Activated CD4-positive, alpha-beta memory T cell treated with anti-CD3 and anti-CD28 coated beads, Interleukin-2, amount 10 ng/mL, durations not matched to agents 7 days and 5 days (primary cell): ENCODE measurements at regions not wholly inside any gene's neighbourhood (a gene's known extent, or its start where the extent isn't known, plus 50 kb on each side); places are given as distances from the start of the nearest gene placed in this dataset.

Experiments used
- CTCF ChIA-PET: fragments of 350-600 bp; sonication (Branson Sonifier 250); formaldehyde crosslinking; loops from one replicate; lab custom pipeline; 2021; ENCODE audit warnings: antibody characterized with exemption, inconsistent platforms; lab: Charles Lee
- POLR2A ChIA-PET: fragments of 350-600 bp; sonication (Branson Sonifier 250); formaldehyde crosslinking; loops from one replicate; lab custom pipeline; 2021; ENCODE audit warnings: antibody characterized with exemption; lab: Charles Lee
- DNase-seq: peaks from one replicate; pipeline ENCODE4 v3.0.0-alpha.2; 2020
- H3K27ac Mint-ChIP-seq: one replicate; pipeline ENCODE4 v1.8.0; 2021; ENCODE audit warnings: mild to moderate bottlenecking, mixed read lengths
- H3K27me3 Mint-ChIP-seq: one replicate; pipeline ENCODE4 v1.8.0; 2021; ENCODE audit warnings: mixed read lengths
- H3K36me3 Mint-ChIP-seq: one replicate; pipeline ENCODE4 v1.8.0; 2021; ENCODE audit warnings: low read depth, mixed read lengths
- H3K4me1 Mint-ChIP-seq: one replicate; pipeline ENCODE4 v1.8.0; 2021; ENCODE audit warnings: mixed read lengths
- H3K4me3 Mint-ChIP-seq: one replicate; pipeline ENCODE4 v1.8.0; 2021; ENCODE audit warnings: mild to moderate bottlenecking, mixed read lengths
- H3K9me3 Mint-ChIP-seq: one replicate; pipeline ENCODE4 v1.8.0; 2021; ENCODE audit warnings: mixed read lengths

DNA sequence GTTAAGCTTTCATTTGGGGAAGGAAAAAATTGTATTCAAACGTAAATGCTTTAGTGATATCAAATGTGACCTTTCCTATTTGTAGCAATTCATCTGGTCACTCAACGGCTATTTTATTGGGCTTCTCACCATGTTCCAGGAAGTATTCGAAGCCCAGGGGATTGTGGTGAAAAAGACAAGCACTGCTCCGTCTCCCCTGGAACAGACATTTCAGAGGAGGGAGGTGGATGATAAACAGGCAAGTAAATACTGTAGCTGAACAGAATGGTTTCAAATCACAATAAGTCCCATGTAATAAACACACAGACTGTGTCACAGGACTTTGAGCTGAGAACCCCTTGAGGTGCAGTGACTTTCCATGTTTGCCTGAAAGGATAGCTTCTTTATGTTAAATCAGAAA lies 464.7 kb upstream of the HNRNPA3 start:
- Mint-ChIP-seq H3K4me3 (no peak overlapping the region), H3K9me3 (no peaks in the 10 kb centered on the region), H3K4me1 (peaks cover 5% of the 10 kb centered on the region), H3K27me3 (peaks cover 9% of the 10 kb centered on the region), H3K36me3 (no peaks in the 10 kb centered on the region), H3K27ac (no peak overlapping the region)
- DNase-seq = no peak
- CTCF ChIA-PET = no interaction called here
- POLR2A ChIA-PET = no interaction called here

DNA sequence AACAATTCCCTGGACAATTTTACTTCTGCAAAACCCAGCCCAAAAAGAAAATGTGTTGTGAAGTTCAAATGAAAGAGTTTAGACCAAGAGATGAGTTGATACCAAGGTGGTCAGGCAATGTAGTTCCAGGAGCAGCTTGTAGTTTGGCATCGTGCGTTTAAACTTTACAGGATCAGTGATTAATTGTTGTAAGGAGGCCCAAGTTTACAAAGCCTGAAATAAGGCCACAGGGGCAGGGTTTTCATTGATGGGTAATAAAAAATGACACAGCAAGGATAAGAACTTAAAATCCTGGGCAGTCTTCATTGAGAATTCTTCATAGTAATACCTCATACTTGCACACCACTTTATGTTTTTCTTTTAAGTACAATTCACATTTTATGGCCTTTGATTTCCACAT lies 463.9 kb upstream of the HNRNPA3 start:
- Mint-ChIP-seq H3K4me3 (no peak overlapping the region), H3K9me3 (no peaks in the 10 kb centered on the region), H3K4me1 (peaks cover 5% of the 10 kb centered on the region), H3K36me3 (no peaks in the 10 kb centered on the region), H3K27ac (no peak overlapping the region), H3K27me3 (peaks cover 11% of the 10 kb centered on the region)
- POLR2A ChIA-PET = no interaction called here
- CTCF ChIA-PET = no interaction called here
- no peak for DNase-seq

- no peaks in the 10 kb centered on the region for H3K36me3 Mint-ChIP-seq
- DNase-seq = no peak
- POLR2A ChIA-PET = no interaction called here
- CTCF ChIA-PET = no interaction called here
- no peaks in the 10 kb centered on the region for H3K4me1 Mint-ChIP-seq
- H3K27ac Mint-ChIP-seq = no peak overlapping the region
- no peak overlapping the region for H3K4me3 Mint-ChIP-seq
- H3K9me3 Mint-ChIP-seq = no peaks in the 10 kb centered on the region
- peaks cover 16% of the 10 kb centered on the region for H3K27me3 Mint-ChIP-seq
Measured at GRCh38 chr2:176751314-176752227, 461.0 kb upstream of the HNRNPA3 start.

DNA sequence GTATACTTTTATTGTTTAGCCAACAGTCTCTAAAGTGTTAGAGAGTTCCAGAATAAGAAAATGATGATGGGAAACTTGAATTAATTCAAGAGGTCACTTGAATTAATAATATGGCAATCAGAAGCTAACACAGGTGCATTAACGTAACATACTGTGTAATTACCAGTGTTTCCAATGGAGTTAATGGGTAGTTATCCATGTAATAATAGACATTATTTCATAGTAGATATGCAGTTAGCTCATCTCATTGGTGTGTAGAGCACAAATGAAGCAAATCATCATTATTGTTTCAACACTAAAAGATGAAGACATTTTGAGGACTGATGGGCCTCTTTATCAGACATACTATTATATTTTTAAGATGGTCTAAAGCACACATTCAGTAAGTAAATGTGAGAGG lies 460.3 kb upstream of the HNRNPA3 start:
- Mint-ChIP-seq H3K4me1 (no peaks in the 10 kb centered on the region), H3K9me3 (no peaks in the 10 kb centered on the region), H3K36me3 (no peaks in the 10 kb centered on the region), H3K27me3 (peaks cover 16% of the 10 kb centered on the region), H3K4me3 (no peak overlapping the region), H3K27ac (no peak overlapping the region)
- POLR2A ChIA-PET = no interaction called here
- DNase-seq = no peak
- CTCF ChIA-PET = no interaction called here

DNA sequence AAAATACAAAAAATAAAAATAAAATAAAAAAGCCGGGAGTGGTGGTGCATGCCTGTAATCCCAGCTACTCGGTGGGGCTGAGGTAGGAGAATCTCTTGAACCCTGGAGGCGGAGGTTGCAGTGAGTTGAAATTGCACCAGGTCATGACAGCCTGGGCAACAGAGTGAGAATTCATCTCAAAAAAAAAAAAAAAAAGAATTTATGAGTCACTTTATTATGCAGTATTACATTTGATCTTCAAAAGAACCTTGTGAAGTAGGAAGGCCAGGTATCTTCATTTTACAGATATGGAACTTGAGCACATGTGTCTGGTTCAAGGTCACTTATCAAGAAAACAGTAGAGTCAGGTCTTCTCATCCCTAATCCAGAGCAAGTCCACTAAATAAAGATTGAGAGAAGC lies 459.4 kb upstream of the HNRNPA3 start:
- H3K27ac Mint-ChIP-seq = no peak overlapping the region
- no peaks in the 10 kb centered on the region for H3K9me3 Mint-ChIP-seq
- no peaks in the 10 kb centered on the region for H3K4me1 Mint-ChIP-seq
- ChIA-PET CTCF (interaction anchor here (1.1 kb wide), 1 partner anchor 27 kb away, joined by 3 read pairs; no protein-coding TSS in a partner anchor), POLR2A (no interaction called here)
- no peak for DNase-seq
- H3K4me3 Mint-ChIP-seq = no peak overlapping the region
- H3K27me3 Mint-ChIP-seq = peaks cover 17% of the 10 kb centered on the region
- no peaks in the 10 kb centered on the region for H3K36me3 Mint-ChIP-seq

DNA sequence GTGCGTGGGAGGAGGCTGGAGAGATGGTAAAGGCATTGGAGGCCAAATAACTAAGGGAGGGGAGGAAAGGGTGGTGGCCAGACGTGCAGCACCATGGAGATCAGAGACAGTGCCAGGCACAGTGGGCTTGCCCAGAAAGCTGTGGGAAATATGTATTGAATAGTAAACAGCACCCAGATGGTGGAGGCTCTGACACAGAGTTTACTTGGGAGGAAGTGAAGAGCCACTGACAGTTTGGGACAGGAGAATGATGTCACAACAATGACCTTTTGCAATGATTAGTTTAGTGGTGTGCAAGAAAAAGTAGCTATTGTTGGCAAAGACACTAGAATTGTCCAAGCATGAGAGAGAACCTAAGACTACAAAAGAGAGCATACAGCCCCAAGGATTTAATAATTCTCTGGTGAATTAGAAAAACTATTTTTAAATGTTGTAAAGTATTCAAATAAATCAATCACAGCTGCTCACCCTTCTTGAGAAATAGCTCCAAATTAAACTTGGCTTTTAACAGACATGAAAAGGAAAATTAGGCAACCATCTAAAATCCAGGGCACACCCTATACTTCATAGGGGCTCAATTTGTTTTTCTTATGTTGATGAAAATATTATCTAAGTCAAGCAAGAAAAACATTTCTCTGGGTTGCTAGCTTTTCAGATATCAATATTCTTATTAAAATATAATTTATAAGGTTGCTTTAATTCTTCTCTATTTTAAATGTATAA lies 458.7 kb upstream of the HNRNPA3 start:
- DNase-seq = no peak
- Mint-ChIP-seq H3K27ac (no peak overlapping the region), H3K36me3 (no peaks in the 10 kb centered on the region), H3K9me3 (no peaks in the 10 kb centered on the region), H3K27me3 (peaks cover 17% of the 10 kb centered on the region), H3K4me1 (no peaks in the 10 kb centered on the region), H3K4me3 (no peak overlapping the region)
- CTCF ChIA-PET = interaction anchor here (1.1 kb wide), 1 partner anchor 28 kb away, joined by 3 read pairs; no protein-coding TSS in a partner anchor
- POLR2A ChIA-PET = no interaction called here

DNA sequence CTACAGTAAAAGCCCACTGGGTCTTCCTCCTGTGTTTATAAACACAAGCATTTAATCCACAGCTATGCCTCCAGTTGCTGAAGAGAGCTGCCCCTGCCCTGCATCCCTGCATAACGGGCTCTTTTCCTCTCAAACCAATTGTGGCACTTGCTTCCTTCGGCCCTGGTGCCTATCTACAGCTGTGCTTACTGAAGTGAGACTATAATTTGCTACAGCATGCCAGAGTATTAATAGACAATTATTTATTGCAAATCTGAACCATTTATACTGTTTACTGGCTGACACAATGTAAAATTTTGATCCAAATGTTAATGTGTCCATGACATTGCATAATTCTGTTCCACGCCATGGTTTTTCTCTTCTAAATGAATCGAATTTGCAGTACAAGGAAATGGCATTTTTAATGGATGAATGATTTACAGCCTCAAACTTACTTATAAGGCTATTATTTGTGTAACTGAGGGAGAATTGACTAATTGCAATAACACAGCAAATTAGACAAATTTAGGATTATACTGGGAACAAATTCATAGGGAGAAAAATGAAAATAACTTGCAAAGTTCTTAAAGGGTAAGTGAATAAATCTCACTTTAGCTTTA lies 457.0 kb upstream of the HNRNPA3 start:
- Mint-ChIP-seq H3K9me3 (no peaks in the 10 kb centered on the region), H3K27me3 (peaks cover 21% of the 10 kb centered on the region), H3K4me3 (no peak overlapping the region), H3K36me3 (no peaks in the 10 kb centered on the region), H3K27ac (no peak overlapping the region), H3K4me1 (no peaks in the 10 kb centered on the region)
- no peak for DNase-seq
- POLR2A ChIA-PET = no interaction called here
- CTCF ChIA-PET = no interaction called here

DNA sequence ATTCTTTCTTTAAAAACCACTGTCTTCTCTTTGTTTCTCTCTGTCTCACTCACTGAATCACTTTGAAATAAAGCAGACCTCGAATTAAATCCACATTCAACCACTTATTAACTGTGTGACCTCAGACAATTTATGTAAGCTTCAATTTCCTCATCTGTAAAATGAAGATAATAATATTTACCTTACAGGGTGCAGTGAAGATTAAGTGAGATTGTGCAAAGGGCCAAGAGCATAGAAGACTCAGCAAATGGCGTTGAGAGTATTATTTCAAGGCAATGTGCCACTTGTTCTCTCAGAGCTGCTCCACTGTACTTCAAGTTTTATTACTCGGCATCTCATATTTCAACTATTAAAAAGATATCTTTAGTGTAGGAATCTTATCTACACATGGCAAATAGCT lies 454.2 kb upstream of the HNRNPA3 start:
- Mint-ChIP-seq H3K27ac (no peak overlapping the region), H3K4me1 (no peaks in the 10 kb centered on the region), H3K36me3 (no peaks in the 10 kb centered on the region), H3K27me3 (peaks cover 24% of the 10 kb centered on the region), H3K9me3 (no peaks in the 10 kb centered on the region), H3K4me3 (no peak overlapping the region)
- CTCF ChIA-PET = no interaction called here
- DNase-seq = no peak
- POLR2A ChIA-PET = no interaction called here

- no peak overlapping the region for H3K27ac Mint-ChIP-seq
- no peaks in the 10 kb centered on the region for H3K9me3 Mint-ChIP-seq
- POLR2A ChIA-PET = no interaction called here
- no peaks in the 10 kb centered on the region for H3K4me1 Mint-ChIP-seq
- H3K36me3 Mint-ChIP-seq = no peaks in the 10 kb centered on the region
- CTCF ChIA-PET = no interaction called here
- H3K27me3 Mint-ChIP-seq = peaks cover 21% of the 10 kb centered on the region
- H3K4me3 Mint-ChIP-seq = no peak overlapping the region
- DNase-seq = no peak
Measured at GRCh38 chr2:176760439-176760838, 452.2 kb upstream of the HNRNPA3 start.

DNA sequence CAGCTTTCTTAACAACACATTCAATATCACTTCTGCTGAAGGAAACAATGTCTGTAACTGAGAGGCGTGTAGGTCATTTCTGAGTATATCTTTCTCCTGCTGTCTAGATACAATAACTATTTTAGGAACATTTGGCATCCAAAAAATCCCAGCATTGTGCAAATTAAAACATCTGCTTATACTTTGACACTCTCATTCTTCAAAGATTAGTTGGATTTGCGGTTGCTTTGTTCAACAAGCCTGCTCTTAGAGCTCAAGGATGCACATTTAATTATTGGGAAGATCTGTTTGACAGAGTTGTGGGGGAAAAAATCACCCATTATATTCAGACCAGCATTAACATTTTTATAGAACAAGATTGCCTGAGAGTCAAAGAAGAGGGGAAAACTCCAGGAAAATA lies 449.5 kb upstream of the HNRNPA3 start:
- Mint-ChIP-seq H3K27me3 (peaks cover 20% of the 10 kb centered on the region), H3K36me3 (no peaks in the 10 kb centered on the region), H3K27ac (no peak overlapping the region), H3K4me3 (no peak overlapping the region), H3K4me1 (no peaks in the 10 kb centered on the region), H3K9me3 (no peaks in the 10 kb centered on the region)
- no peak for DNase-seq
- ChIA-PET POLR2A (no interaction called here), CTCF (no interaction called here)

DNA sequence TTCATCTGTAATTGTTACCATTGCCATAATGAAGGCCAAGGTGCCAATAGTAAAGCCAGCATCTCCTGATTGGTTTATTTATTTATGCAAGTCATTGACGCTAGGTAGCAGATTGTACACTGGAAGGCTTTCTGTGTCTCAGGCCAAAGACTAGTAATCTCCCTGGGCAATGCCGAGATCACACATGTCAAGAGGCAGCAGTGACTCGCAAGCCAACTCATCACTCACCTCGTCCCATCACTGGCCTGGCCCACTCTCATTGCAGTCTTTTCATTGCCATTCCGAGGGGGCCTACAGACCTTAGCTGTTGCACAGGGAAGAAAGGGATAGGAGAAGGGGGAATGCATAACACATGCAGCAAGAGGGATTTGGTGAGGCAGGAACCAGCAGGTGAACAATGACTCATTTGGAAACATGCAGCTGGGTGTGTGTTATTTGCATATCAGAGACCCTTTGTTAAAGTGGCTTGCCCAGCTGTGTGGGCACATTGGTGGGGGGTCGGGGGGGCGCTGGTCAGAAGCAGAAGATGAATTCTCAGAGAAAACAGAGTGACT lies 448.7 kb upstream of the HNRNPA3 start:
- H3K4me1 Mint-ChIP-seq = no peaks in the 10 kb centered on the region
- no peak for DNase-seq
- H3K36me3 Mint-ChIP-seq = no peaks in the 10 kb centered on the region
- POLR2A ChIA-PET = no interaction called here
- no peak overlapping the region for H3K27ac Mint-ChIP-seq
- H3K9me3 Mint-ChIP-seq = no peaks in the 10 kb centered on the region
- no peak overlapping the region for H3K4me3 Mint-ChIP-seq
- H3K27me3 Mint-ChIP-seq = peaks cover 20% of the 10 kb centered on the region
- CTCF ChIA-PET = interaction anchor here (0.8 kb wide), 1 partner anchor 50 kb away, joined by 4 read pairs; no protein-coding TSS in a partner anchor

GRCh38 chr2:176764921-176765320 lies 447.7 kb upstream of the HNRNPA3 start:
- no peak overlapping the region for H3K4me3 Mint-ChIP-seq
- H3K27me3 Mint-ChIP-seq = peaks cover 16% of the 10 kb centered on the region
- POLR2A ChIA-PET = no interaction called here
- H3K27ac Mint-ChIP-seq = no peak overlapping the region
- H3K9me3 Mint-ChIP-seq = no peaks in the 10 kb centered on the region
- no peaks in the 10 kb centered on the region for H3K4me1 Mint-ChIP-seq
- no peak for DNase-seq
- no peaks in the 10 kb centered on the region for H3K36me3 Mint-ChIP-seq
- CTCF ChIA-PET = interaction anchor here (0.8 kb wide), 1 partner anchor 49 kb away, joined by 4 read pairs; no protein-coding TSS in a partner anchor

GRCh38 chr2:176766005-176766404 lies 446.6 kb upstream of the HNRNPA3 start:
- POLR2A ChIA-PET = no interaction called here
- H3K27ac Mint-ChIP-seq = no peak overlapping the region
- no peak for DNase-seq
- no peaks in the 10 kb centered on the region for H3K9me3 Mint-ChIP-seq
- H3K4me1 Mint-ChIP-seq = no peaks in the 10 kb centered on the region
- H3K4me3 Mint-ChIP-seq = no peak overlapping the region
- H3K36me3 Mint-ChIP-seq = no peaks in the 10 kb centered on the region
- CTCF ChIA-PET = no interaction called here
- peaks cover 14% of the 10 kb centered on the region for H3K27me3 Mint-ChIP-seq
